ENCODE measurements at regions not wholly inside any gene's neighbourhood (a gene's known extent, or its start where the extent isn't known, plus 50 kb on each side); places are given as distances from the start of the nearest gene placed in this dataset.
"Not testable (repeated sequence)": the region's sequence is repeated elsewhere in the genome, so short reads cannot be mapped to it uniquely, and the experiment has no call there.

DNA sequence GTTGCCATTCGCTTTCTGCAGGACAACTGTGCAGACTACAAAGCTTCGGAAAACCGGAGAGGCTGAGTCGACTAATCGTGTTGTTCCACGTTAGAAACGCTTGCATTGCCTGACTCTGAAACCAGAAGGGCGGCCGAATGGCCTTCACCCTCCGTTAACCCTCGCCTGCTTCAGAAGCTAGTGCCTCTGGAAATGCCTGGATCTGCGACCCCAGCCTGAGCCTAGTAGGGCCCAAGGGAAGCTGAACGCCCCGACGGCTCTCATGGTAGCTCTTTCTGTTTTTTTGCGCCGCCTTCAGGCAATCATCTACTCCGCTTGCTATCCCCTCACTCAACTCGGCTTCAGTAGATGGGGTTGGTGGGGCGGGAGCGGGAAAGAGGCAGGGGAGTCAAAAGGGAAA, 117.3 kb downstream of the PPIAL4A start:
- DNase-seq, result not testable (repeated sequence)

DNA sequence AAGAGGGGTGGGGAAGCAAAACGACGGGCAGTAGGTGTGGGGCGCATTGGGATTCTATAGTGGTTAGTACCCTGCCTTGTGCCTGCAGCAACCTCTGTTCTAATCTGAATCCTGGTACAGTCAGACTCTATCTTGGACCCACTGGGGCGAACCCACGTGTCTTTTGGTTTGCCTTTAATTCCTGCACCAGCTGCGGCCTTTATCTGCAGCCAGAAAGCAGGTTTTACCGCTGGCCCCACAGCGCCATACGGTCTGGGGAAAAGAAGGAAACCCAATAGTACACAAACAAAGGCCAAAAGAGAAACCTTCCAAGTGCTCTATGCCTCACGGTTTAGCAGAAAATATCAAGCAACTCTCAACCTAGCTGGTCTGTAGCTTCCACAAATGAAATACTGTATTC, 118.2 kb downstream of the PPIAL4A start:
- DNase-seq, result not testable (repeated sequence)

DNA sequence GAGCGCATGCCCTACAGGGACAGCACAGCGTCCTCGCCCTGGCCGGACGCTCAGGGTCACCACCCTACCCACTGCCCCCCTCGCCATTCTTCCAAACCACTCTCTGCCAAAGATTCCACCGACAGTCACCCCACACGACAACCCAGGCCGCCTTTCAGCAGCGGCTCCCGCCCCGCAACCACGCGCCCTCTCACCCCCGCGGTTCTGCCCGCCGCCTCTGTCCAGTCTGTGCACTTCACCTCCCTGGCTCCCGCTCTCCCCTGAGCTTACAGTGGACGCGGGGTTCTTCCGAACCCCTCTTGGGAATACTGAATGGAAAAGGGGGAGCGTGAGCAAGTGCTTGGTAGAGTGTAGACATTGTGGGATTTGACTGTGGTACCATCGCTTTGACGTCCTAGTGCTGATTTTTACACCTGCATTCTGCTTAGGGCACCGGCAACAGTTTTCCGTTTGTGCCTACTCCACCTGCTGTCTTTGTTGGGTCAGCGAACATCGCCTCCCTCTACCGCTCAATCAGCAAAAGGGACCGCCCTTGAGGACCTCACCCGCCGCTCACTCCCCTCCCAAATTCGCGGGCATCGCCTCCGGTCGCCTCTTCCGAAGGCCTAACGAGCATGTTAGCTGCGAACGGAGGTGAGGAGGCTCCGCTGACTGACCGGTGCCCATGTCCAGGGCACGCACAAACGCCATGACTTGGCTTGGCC, 119.1 kb downstream of the PPIAL4A start:
- DNase-seq, result peak in 1 of 5 experiments; percentile 3

DNA sequence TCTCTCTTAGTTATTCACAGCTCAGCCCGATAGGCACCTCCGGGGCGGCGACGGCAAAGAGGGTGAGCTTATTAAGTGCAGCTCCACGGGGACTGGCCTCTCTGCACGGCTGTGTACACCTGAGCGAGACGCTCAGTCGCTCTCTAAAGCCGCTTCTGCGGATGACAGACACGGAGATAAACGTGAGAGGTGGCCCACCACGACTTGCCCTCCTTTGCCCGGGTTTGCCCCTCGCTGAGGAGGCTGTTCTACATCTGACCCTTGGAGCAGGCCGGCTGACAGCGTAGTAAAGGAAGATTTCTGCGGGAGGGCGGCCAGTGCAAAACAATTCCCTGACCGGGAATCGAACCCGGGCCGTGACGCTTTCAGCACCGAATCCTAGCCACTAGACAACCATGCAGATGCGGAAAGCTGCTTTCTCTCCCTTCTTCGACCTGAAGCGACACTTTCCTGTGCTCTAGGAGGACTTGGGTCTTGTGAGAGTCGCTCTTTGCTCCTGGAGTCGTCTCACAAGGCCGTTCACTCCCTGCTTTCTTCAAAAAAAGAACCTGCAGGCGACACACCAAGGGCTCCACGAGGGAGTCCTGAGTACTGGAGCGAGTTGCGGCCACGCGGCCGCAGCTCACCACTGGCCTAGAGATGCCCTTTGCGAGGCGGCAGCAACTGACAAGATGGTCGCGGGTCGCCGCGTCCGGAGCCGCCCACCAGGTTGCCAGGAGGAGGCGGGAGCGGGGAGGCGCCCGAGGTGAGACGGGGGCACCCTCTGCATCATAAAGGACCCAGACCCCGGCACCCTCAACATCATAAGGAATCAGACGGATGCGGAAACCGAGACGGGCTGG, 119.9 kb downstream of the PPIAL4A start:
- DNase-seq, result peak in 2 of 5 experiments; percentile 30 to 37

DNA sequence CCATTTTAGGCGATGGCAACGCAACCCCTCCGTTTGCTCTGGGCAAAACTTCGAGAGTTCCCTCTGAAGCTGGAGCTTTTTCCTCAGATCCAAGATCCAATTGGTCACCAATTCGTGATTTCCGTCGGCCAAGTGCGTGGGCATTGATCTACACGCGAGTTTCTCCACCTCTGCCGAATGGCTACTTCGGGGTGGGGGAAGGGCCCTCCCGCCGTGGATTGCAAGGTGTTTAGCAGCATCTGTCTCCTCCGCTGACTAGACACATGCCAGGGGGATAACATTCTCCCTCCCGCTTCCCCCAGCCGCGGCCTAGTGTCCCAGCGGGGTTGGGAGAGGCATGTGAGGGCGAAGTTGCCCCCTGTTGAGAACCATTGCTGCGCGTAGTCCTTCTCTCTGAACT, 120.6 kb downstream of the PPIAL4A start:
- not testable (repeated sequence) for DNase-seq

DNA sequence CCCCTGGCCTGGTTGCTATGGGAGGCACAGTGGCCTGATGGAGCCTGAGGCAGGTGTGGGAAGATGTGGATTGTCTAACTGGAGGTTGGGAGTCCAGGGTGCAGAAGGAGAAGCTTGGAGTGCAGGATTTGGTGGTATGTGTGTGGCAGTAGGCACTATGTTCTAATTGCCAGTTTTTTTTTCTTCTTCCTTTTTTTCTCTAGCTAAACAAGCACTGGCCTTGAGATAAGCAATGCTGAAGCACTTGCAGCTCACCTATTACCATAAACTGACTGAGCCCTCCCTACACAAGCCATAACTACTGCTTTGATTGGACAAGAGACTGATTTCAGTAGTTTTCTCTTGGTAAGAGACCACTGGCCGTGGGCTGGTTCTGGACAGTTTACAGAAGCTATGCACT, 123.6 kb downstream of the PPIAL4A start:
- DNase-seq, result not testable (repeated sequence)

DNA sequence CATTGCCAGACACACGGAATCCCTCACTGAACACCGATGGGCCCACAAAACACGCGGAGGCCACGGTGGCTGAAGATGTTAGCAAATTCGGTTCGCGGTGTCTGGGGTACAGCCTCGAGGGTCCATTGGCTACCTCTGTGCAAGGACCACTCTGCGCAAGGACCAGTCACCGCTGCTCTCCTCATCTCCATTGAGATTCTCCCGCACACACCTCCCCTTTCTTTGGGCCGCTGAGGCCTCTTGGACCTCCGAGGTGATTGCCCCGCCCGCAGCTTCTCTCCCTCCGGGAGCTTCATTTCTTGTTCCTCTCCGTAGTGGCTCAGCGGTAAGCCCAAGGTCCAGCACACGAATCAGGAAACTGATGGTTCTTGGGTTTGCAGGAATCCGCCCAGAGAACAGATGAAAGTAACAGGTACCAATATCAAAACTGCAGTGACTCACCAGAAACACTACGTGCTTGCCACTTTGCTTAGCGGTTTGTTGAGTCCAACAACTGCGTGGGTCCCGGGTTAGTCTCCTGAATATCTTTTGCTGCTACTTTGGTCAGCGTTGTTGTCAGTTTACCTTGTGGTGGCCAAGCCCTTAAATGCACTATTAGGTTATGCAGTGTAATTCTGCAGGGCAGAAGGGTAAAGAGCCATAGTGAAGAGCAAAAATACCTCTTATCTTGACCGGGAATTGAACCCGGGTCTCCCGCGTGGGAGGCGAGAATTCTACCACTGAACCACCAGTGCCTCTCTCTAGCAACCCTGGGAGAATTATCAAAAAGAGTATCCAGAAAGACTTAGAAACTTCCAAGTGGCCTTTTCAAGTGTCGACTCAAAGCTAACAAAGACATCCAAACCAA, 126.8 kb downstream of the PPIAL4A start:
- DNase-seq, result peak in 1 of 5 experiments; percentile 28

DNA sequence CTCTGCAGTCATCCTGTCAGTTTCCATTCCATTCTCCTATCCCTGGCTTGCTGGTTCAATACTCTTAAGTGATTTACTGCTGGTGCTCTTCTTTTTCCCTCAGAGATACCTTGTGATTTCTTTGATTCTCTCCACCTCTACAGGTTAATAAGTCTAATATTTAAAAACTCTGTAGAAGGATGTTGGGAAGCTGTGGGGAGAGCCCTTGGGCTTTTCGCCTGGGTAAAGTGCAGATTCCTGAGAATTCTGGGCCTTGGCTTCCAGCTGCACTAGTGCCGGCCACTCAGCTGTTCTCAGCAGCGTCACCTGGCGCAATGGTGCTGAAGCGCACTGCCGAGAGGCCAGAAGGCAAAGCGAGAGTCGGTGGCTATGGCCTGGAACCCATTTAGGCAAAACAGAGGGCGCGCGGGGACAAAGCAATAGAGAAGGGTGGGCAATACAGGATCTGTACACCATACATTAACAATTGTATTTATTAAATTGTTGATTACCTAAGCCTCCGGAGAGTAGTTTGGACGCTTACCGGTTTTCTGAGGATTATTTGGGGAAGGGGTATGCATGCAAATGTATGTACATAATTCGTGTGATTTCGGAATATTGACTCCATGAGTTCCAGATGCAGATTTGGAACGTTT, 130.3 kb downstream of the PPIAL4A start:
- not testable (repeated sequence) for DNase-seq

DNA sequence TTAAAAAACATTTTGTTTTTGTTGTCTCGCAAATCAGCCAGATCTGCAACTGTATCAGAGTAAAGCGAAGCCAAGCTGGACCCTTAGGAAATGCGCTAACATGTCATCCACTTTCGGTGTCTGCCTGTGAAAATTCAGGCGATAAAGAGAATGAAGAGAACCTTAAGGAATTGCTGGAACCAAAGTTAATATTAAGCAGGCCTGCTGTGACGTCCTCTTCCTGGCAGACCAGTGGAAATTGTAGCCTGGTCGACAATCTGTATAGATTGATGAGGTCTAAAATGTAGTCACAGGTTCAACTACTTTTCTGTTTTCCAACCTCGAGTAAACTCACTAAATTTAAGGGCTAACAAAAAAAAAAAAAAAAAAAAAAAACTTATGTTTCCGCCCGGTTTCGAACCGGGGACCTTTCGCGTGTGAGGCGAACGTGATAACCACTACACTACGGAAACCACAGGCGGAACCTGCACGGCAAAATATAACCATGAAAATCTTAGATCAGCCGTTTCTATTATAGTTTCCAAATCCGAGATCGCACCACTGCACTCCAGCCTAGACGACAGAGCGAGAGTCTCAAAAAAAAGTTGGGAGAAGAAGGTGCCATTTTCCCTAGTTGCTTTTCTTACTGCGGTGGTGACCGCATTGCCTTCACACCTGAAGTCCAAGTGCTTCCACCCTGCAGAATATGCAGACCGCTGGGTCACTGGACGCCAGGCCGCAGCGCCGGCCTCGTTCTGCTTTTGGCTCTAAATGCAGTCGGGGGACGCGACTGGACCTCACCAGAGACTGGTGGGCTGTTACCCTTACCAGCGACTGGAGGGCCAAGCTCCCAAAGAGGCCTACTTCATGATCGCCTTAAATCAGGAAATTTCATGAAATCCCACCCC, 131.0 kb downstream of the PPIAL4A start:
- peak in 2 of 5 experiments; percentile 21 to 51 for DNase-seq

DNA sequence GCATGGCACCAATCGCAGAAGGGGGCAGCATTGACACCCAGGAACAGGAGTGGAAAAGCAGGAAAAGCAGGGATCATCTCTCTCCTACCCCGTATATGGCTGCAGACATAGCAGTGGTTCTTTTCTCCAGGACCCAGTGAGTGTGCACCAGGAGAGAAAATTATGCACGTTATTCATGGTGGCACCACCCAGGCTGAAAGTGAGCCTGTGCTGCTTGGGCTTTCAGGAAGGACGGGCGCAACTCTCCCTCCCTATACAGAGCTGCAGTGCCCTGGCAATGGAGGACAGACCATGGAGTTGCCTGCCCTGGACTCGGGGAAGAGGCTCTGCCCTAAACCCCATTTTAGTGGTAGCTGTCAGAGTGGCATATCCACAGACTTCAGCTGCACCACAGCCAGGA, 132.1 kb downstream of the PPIAL4A start:
- DNase-seq, result not testable (repeated sequence)

DNA sequence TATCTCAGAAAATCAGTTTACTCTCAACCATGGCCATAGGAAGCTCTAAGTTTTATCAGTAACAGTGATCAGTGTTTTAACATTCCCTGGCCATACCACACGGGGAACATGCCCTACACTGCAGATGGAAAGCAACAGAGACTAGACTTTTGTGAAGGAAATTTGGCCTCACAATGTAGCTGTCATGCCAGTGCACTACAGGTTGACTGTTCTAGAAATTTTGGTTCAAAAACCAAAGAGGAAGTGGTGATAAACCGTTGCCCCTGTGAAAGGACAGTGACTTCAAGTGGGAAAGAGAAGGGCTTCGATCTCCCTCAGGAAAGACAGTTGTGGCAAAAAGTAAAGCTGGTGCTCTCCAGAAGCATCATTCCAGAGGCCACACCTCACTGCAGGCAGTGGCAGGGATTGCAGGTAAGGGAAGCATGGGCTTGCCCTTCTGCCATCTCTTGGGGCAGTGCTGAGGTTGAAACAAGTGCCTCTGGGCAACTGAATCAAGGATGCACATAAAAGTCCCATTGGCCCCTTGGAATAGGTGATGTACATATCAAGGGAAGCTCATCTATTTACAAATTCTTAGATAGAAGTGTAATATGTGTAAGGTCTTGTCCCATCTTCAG, 143.4 kb downstream of the PPIAL4A start:
- not testable (repeated sequence) for DNase-seq

DNA sequence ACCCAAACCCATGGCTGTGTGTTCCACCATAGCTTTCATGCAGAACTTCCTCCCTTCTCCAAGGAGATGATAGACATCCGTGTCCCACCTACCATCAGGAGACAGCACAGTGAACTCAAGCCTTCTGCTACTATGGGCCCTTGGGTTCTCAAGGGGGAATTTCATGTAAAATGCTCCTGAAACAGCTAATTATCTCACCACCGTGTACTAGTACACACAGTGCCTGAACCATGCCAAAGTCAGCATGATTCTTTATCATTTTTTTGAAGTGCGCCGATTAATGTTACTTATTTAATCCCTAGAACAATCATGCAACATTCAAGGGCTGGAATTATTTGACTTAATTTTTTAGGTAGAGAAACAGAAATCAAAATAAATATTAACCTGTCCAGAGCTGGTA, 147.2 kb downstream of the PPIAL4A start:
- DNase-seq, result not testable (repeated sequence)

DNA sequence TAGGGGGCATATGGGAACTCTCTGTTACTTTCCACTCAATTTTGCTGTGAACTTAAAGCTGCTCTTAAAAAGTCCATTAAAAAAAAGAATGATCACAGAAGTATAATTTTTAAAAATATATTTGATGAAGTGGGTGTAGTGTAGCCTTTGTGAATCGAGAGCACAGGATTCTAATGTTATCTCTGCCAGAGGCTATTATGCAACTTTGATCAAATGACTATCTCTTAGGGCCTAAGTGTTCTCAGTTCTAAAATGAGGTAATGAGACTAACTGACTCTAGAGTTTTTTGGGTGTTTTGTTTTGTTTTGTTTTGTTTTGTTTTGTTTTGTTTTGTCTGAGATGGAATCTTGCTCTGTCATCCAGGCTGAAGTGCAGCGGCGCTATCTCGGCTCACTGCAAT, 143.2 kb downstream of the FAM72B start:
- DNase-seq, result not testable (repeated sequence)

DNA sequence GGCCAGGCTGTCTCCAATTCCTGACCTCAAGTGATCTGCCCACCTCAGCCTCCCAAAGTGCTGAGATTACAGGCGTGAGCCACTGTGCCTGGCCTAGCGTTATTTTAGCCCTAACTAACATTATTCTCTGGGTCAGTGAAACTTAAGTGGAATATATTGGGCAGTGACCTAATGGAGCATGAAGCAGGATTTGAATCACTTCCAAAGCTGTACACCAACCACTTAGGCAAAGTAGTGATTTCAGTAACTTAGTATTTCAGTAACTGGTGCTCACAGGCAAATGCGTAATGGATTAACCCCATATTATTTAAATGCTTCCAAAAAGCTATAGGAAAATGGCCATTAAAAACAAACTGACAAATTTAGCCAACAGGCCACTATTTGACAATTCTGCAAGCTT, 142.6 kb downstream of the FAM72B start:
- DNase-seq, result not testable (repeated sequence)

DNA sequence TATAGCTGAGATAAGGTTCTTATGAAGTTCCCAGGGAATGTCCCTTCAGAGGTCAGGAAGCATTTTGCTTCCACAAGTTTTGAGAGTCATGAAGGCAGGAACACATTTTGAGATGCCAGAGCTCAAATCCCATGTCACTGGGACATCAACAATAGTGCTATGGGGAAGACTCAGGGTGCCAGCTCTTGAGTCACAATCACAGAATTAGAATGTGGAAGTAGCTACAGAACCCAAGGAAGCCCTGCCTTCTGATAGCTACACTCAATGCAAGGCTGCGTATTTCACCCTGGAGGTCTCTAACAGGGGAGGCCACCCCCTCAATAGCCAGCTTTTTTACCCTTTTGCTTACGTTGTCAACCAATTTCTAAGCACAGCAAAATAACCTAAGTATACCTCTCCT, 141.3 kb downstream of the FAM72B start:
- DNase-seq, result not testable (repeated sequence)

DNA sequence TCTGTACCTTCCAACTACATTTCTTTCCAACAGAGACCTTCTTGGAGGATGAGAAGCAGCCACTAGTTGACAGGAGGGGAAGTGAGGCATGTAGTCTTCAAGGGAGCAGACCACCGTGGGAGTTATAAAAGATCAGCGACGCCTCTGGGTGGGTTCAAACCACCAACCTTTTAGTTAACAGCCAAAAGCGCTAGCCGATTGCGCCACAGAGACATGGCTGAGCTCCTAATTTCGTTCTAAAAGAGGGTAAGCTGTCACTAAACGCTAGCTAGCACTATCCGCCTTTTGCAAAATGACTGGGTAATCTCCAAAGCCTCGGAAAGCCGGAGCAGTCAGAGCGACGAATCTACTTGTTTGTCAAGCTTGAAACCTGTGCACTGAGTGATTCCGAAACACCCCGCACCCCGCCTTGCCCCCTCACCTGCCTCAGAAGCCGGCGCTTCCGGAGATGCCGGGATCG, 135.8 kb downstream of the FAM72B start:
- peak in 1 of 5 experiments; percentile 63 for DNase-seq

DNA sequence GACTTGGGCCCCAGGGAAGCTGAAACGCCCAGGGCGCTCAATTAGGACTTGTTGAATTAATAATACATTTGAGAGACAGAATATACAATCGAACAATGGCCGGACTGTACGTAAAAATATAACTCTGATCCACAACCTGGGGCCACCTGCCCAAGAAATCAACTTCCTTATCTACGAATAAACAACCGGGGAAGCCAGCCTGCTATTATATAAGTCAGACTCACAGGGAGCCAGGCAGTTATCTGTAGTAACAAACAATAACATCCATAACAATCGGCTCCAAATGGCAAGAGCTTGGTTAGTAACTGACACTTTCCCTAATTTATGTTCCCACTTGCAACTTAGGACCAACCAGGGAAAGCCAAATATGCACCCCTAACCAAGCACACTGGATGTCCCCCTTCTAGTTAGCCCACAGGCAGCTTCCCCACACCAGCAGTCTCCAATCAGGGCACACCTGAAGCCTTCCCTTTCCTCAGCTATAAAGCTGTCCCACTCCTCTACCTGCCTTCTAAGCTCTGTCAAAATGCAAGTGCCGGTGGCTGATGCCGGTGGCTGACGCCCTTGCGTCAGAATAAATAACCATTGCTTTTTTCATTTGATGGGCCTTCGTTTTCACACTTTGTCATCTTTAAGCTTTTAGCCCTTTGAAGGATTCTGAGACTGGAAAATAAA, 135.2 kb downstream of the FAM72B start:
- not testable (repeated sequence) for DNase-seq

DNA sequence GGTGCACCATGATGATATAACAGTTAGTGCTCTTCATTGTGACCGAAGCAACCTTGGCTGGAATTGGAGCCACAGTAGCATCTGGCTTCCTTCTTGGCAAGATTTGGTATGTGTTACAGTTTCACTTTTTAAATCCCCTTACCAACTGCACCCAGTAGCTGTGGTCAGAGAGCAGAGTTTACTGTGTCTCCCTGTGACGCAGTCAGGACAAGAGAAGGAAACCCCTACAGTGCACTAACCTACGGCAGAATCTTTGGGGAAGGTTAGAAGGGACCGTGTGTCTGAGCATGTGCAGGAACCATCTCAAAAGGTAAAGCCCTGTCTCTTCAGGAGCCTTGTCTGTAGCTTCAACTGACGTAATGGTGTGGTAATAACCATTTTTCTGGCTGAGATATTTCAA, 134.0 kb downstream of the FAM72B start:
- DNase-seq, result not testable (repeated sequence)

DNA sequence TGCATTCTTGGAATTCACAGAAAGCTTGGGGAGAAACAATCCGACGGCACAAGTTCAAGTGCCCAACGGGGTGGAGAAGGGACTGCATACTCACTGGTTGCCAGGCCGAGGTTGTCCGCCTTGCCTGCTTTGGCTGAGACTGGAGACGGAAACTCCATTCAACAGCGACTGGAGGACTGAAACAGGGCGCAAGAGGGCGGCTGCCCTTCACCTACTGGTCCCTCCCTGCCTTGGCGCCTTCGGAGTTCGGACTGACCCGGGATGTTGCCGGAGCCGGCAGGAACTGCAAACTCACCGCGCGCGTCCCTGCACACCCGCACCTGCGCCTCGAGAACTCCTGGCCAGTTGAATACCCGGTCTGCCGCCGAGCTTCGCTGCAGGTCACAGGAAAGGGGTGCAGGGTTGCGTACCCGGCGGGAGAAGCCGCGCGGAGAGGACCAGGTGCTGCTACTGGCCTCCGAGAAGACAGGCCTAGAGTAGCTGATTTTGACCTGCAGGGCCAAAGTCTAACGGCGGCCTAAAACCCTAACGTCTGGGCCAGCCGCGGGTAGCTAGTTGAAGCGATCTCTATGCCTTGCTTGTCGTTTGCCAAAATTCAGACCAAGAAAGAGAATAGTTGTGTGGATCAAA, 132.9 kb downstream of the FAM72B start:
- not testable (repeated sequence) for DNase-seq

Measured in T-helper 2 cell (primary cell).